PFSK-1 (cell line): ENCODE measurements at regions not wholly inside any gene's neighbourhood (a gene's known extent, or its start where the extent isn't known, plus 50 kb on each side); places are given as distances from the start of the nearest gene placed in this dataset.

Experiments
- FOXP2 ChIP-seq: optimal IDR thresholded peaks from 2 replicates; pipeline ENCODE3; 2011; ENCODE audit warnings: borderline replicate concordance, control low read depth, inconsistent platforms; ENCODE audit not compliant: insufficient read depth; ENCODE audit errors: extremely low read length, extremely low read depth
- POLR2AphosphoS5 ChIP-seq: IDR thresholded peaks from 2 replicates; pipeline ENCODE4 v1.6.1; 2012; ENCODE audit warnings: low read depth, mild to moderate bottlenecking, control low read depth, low read length, moderate library complexity
- SIN3A ChIP-seq: IDR thresholded peaks from 2 replicates; pipeline ENCODE4 v1.6.1; 2012; ENCODE audit warnings: mild to moderate bottlenecking, low read length, moderate library complexity, borderline replicate concordance; ENCODE audit not compliant: insufficient read depth
- TAF1 ChIP-seq: IDR thresholded peaks from 2 replicates; pipeline ENCODE4 v1.6.1; 2012; ENCODE audit warnings: low read length, control low read depth, borderline replicate concordance; ENCODE audit not compliant: insufficient read depth
- TF ChIP-seq, protein P1 (sequence below), 2 experiments: IDR thresholded peaks; 2 replicates each; pipeline versions ENCODE4 v1.6.1 to v1.8.0; 2011 to 2012; ENCODE audit warnings: low read depth in 2 of 2, low read length in 2 of 2, control low read depth in 1 of 2, inconsistent platforms in 1 of 2, mild to moderate bottlenecking in 1 of 2, moderate library complexity in 1 of 2; ENCODE audit not compliant: insufficient read depth in 1 of 2

DNA sequence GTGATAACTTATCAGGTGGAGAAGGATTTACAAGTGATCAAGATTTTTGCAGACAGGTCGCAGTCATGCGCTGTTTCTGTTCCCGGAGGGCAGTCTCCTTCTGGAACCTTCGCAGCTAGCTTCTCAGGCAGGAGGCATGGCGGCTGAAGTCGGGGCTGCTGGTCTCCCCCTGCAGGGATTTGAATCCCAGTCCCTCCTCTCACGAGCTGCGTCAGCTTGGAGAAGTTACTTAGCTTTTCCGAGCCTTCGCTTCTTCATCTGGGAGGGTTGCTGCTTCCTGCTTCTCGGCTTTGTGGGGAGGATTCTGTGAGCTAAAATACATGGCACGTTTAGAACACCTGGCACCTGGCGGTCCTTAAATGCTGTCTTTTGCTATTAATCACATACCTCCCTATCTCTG, 287.8 kb upstream of the FOXF1 start:
- TF ChIP-seq SIN3A = no peak
- TF ChIP-seq, protein P1, sequence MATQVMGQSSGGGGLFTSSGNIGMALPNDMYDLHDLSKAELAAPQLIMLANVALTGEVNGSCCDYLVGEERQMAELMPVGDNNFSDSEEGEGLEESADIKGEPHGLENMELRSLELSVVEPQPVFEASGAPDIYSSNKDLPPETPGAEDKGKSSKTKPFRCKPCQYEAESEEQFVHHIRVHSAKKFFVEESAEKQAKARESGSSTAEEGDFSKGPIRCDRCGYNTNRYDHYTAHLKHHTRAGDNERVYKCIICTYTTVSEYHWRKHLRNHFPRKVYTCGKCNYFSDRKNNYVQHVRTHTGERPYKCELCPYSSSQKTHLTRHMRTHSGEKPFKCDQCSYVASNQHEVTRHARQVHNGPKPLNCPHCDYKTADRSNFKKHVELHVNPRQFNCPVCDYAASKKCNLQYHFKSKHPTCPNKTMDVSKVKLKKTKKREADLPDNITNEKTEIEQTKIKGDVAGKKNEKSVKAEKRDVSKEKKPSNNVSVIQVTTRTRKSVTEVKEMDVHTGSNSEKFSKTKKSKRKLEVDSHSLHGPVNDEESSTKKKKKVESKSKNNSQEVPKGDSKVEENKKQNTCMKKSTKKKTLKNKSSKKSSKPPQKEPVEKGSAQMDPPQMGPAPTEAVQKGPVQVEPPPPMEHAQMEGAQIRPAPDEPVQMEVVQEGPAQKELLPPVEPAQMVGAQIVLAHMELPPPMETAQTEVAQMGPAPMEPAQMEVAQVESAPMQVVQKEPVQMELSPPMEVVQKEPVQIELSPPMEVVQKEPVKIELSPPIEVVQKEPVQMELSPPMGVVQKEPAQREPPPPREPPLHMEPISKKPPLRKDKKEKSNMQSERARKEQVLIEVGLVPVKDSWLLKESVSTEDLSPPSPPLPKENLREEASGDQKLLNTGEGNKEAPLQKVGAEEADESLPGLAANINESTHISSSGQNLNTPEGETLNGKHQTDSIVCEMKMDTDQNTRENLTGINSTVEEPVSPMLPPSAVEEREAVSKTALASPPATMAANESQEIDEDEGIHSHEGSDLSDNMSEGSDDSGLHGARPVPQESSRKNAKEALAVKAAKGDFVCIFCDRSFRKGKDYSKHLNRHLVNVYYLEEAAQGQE (IDR thresholded peaks at IDR 0.05; ENCODE audit: insufficient read depth in 1 of 2, low read depth in 2 of 2, low read length in 2 of 2) = no peak
- no peak for TF ChIP-seq FOXP2
- no peak for TF ChIP-seq TAF1
- TF ChIP-seq POLR2AphosphoS5 = no peak

DNA sequence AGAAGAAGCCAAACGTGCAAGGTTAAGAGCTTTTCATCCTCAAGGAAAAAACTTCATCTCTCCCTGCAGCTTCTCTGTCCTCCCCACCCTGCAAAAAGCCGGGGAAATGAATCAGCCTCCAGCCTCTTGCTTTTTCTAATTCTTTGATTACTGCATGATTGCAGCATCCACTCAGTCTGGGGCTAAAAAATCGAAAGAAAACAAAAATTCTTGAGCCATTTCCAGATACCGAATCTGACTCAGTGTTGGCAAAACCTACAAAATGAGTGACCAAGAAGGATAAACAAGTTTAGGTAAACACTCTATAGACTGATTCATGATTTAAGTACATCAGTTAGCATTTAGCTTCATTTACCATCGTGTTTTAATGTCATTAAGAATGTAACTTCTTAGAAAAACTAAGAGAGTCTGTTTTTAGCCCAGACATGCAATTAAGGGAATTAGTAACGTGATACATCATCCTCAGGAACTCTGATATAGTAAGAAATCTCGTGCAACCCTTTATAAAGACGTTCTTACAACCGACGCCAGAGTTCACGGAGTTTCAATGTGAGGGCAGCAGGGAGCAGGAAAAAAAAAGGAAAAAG, 287.3 kb upstream of the FOXF1 start:
- TF ChIP-seq FOXP2 (no peak), POLR2AphosphoS5 (no peak), SIN3A (no peak), TAF1 (no peak)
- TF ChIP-seq, protein P1 (IDR thresholded peaks at IDR 0.05; ENCODE audit: insufficient read depth in 1 of 2, low read depth in 2 of 2, low read length in 2 of 2) = no peak

DNA sequence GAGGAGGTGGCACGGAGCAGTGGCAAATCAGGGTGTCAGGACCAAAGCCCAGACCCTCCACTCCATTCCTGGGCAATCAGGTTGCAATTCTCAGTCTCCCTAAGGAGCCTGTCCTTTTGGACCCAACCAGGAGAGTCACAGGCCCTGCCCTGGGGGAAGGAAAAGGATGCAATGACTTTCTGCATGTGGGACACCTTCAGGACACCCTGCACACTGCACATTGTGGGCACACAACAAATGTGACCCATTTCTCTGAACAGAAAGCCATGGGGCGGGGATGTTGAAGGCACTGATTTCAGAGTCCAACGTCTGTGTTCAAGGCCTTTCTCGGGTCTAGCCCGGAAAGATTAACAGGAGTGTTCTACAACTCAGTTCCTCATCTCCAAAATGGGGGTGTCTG, 286.2 kb upstream of the FOXF1 start:
- no peak for TF ChIP-seq TAF1
- no peak for TF ChIP-seq SIN3A

DNA sequence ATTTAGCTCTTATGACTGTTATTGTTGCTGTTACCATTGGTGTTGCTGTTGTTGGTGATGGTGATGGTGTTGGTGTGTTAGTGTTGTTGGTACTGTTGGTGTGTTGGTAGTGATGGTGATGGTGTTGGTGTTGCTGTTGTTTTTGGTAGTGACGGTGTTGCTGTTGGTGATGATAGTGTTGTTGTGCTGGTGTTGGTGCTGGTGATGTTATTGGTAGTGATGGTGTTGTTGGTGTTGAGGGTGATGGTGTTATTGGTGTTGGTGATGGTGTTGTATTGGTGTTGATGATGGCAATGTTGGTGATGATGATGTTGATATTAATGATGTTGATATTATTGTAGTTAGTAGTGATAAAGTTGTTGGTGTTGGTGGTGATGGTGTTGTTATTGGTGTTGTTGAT, 285.7 kb upstream of the FOXF1 start:
- TF ChIP-seq SIN3A = no peak
- TF ChIP-seq, protein P1 (IDR thresholded peaks at IDR 0.05; ENCODE audit: insufficient read depth in 1 of 2, low read depth in 2 of 2, low read length in 2 of 2) = no peak
- no peak for TF ChIP-seq TAF1

DNA sequence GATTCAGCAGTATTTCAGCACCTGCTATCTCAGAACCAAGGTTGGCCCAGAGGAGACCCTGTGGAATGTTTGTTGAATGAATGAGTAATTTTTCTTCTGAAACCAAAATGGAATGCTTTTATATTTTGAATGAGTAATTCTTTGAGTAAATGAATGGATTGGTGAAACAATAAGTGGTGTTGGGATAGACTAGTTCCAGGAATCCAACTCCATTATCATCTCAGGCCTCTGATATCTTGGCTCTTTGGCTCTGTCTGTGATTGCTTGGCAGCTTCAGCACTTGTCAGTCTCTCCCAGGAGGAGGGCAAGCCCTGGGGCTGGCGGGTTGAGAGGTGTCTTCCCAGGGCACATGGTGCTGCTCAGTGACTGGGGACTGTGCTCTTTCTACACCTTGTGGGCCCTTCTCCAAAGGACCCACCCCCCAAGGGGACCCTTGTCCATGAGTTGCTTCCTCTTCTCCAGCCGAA, 284.4 kb upstream of the FOXF1 start:
- TF ChIP-seq POLR2AphosphoS5 (no peak), FOXP2 (no peak), SIN3A (no peak), TAF1 (no peak)
- TF ChIP-seq, protein P1 (IDR thresholded peaks at IDR 0.05; ENCODE audit: insufficient read depth in 1 of 2, low read depth in 2 of 2, low read length in 2 of 2) = no peak
